GM12878 (cell line): ENCODE measurements at regions not wholly inside any gene's neighbourhood (a gene's known extent, or its start where the extent isn't known, plus 50 kb on each side); places are given as distances from the start of the nearest gene placed in this dataset.

Experiments
- ATAC-seq: fragments of 200-7000 bp; cut with Tn5 transposase; 3 replicates; pipeline ENCODE4 v1.9.1; 2020; ENCODE audit warnings: mild to moderate bottlenecking, moderate library complexity
- BruUV-seq: library from RNA; stranded (reverse); fragments of 400-500 nt; replicated peaks from 2 replicates; lab custom pipeline; 2021; lab: Mats Ljungman, UMichigan
- CTCF ChIA-PET: fragments of 300-600 bp; sonication (Branson Sonifier 250); formaldehyde crosslinking; extraction: SDS; loops from one replicate; lab custom pipeline; 2021; ENCODE audit warnings: inconsistent platforms; lab: Yijun Ruan, JAX
- POLR2A ChIA-PET: fragments of 350-600 bp; formaldehyde crosslinking; extraction: SDS; loops from one replicate; lab custom pipeline; 2021; ENCODE audit warnings: inconsistent platforms; lab: Charles Lee
- RAD21 ChIA-PET: fragments of 300-600 bp; sonication (Branson Sonifier 250); formaldehyde crosslinking; loops from one replicate; lab custom pipeline; 2023; ENCODE audit warnings: antibody characterized with exemption; ENCODE audit not compliant: unreplicated experiment; lab: Charles Lee
- SMC1A ChIA-PET: fragments of 300-600 bp; sonication (Branson Sonifier 250); formaldehyde crosslinking; loops from one replicate; lab custom pipeline; 2023; ENCODE audit not compliant: unreplicated experiment, uncharacterized antibody; lab: Charles Lee
- DNase-seq: peaks from one replicate; pipeline ENCODE4 v3.0.0-alpha.2; 2011; ENCODE audit warnings: low read depth, low spot score
- FAIRE-seq: peaks from 3 replicates; lab custom pipeline; 2011; peaks lifted over from hg19 to GRCh38; lab: Jason Lieb, UNC
- H2AFZ ChIP-seq: 2 replicates; pipeline ENCODE4 v1.6.0; 2011; ENCODE audit warnings: low read depth, low read length, control low read depth; ENCODE audit not compliant: control insufficient read depth
- H3K27ac ChIP-seq: 2 replicates; pipeline ENCODE4 v1.5.1; 2011; ENCODE audit warnings: control low read depth; ENCODE audit not compliant: control insufficient read depth, insufficient read depth
- H3K27me3 ChIP-seq, 2 experiments: replicated peaks in 1 of 2; 2 replicates each; pipeline versions ENCODE4 v1.6.0 to v1.6.1; 2011; ENCODE audit warnings: low read length in 1 of 2; ENCODE audit not compliant: control insufficient read depth in 2 of 2, insufficient read depth in 2 of 2
- H3K36me3 ChIP-seq, 2 experiments: 2 replicates each; pipeline ENCODE4 v1.5.1; 2011; ENCODE audit warnings: low read length in 1 of 2; ENCODE audit not compliant: control insufficient read depth in 2 of 2, insufficient read depth in 2 of 2
- H3K4me1 ChIP-seq: 2 replicates; pipeline ENCODE4 v1.6.1; 2011; ENCODE audit warnings: mild to moderate bottlenecking, low read length, moderate library complexity, mixed read lengths; ENCODE audit not compliant: control insufficient read depth, insufficient read depth
- H3K4me2 ChIP-seq: 2 replicates; pipeline ENCODE4 v1.6.0; 2011; ENCODE audit warnings: control low read depth; ENCODE audit not compliant: control insufficient read depth, insufficient read depth
- H3K4me3 ChIP-seq: fragments of 200-600 bp; sonication (generic); 2 replicates; pipeline ENCODE4 v1.5.1; 2016
- H3K79me2 ChIP-seq: 2 replicates; pipeline ENCODE4 v1.6.0; 2011; ENCODE audit warnings: low read length; ENCODE audit not compliant: control insufficient read depth, insufficient read depth
- H3K9ac ChIP-seq: 2 replicates; pipeline ENCODE4 v1.8.0; 2011; ENCODE audit warnings: low read length, control low read depth, mixed read lengths; ENCODE audit not compliant: control insufficient read depth, insufficient read depth
- H3K9me3 ChIP-seq: replicated peaks from 3 replicates; pipeline ENCODE4 v1.5.1; 2011; ENCODE audit warnings: mild to moderate bottlenecking, low read length; ENCODE audit not compliant: control insufficient read depth, insufficient read depth
- H4K20me1 ChIP-seq: 2 replicates; pipeline ENCODE4 v1.6.0; 2011; ENCODE audit not compliant: control insufficient read depth, insufficient read depth
- BCLAF1 ChIP-seq: fragments of 450-650 bp; IDR thresholded peaks from 2 replicates; pipeline ENCODE4 v1.6.1; 2017; ENCODE audit warnings: antibody characterized with exemption, mild to moderate bottlenecking, moderate library complexity
- CHD4 ChIP-seq: fragments of 200-600 bp; sonication (generic); IDR thresholded peaks from 2 replicates; pipeline ENCODE4 v1.6.1; 2016; ENCODE audit warnings: mild to moderate bottlenecking
- FOXK2 ChIP-seq: fragments of 450-650 bp; IDR thresholded peaks from 2 replicates; pipeline ENCODE4 v1.6.1; 2017; ENCODE audit warnings: mild to moderate bottlenecking, moderate library complexity
- FOXM1 ChIP-seq: IDR thresholded peaks from 2 replicates; pipeline ENCODE4 v1.6.1; 2012; ENCODE audit warnings: low read depth, mild to moderate bottlenecking, inconsistent platforms, low read length, moderate library complexity
- GATAD2B ChIP-seq: fragments of 450-650 bp; conservative IDR thresholded peaks from 2 replicates; pipeline ENCODE4 v1.6.1; 2017; ENCODE audit warnings: low read depth, mild to moderate bottlenecking, moderate library complexity
- HDGF ChIP-seq: fragments of 450-650 bp; IDR thresholded peaks from 2 replicates; pipeline ENCODE4 v1.6.1; 2016; ENCODE audit warnings: antibody characterized with exemption
- JUNB ChIP-seq: IDR thresholded peaks from 2 replicates; pipeline ENCODE4 v1.6.1; 2016; ENCODE audit warnings: antibody characterized with exemption, mild to moderate bottlenecking
- POU2F2 ChIP-seq: IDR thresholded peaks from 3 replicates; pipeline ENCODE4 v1.6.1; 2011; ENCODE audit warnings: low read depth, mild to moderate bottlenecking, low read length, borderline replicate concordance
- RELB ChIP-seq: fragments of 450-650 bp; IDR thresholded peaks from 2 replicates; pipeline ENCODE4 v1.6.1; 2017; ENCODE audit warnings: low read depth, mild to moderate bottlenecking, moderate library complexity
- SKIL ChIP-seq: fragments of 450-650 bp; IDR thresholded peaks from 2 replicates; pipeline ENCODE4 v1.6.1; 2017; ENCODE audit warnings: mild to moderate bottlenecking, low read depth, inconsistent platforms; ENCODE audit not compliant: poor library complexity, severe bottlenecking
- STAT3 ChIP-seq: IDR thresholded peaks from 2 replicates; pipeline ENCODE4 v1.6.1; 2011; ENCODE audit warnings: low read depth, low read length, improper control_type of control experiment
- WRNIP1 ChIP-seq: IDR thresholded peaks from 2 replicates; pipeline ENCODE4 v1.6.1; 2011; ENCODE audit warnings: low read depth, low read length, improper control_type of control experiment, borderline replicate concordance
- WGBS: methylation state at CpG from one replicate; pipeline ENCODE4 v1.1.6; 2016; ENCODE audit warnings: low lambda C conversion rate; ENCODE audit not compliant: insufficient replicate concordance, insufficient coverage; ENCODE audit errors: missing lambda C conversion rate; 5-methylcytosine and 5-hydroxymethylcytosine counted together
- in situ Hi-C: fragments of 300-500 bp; cut with MboI; formaldehyde crosslinking; loops from 9 replicates; pipeline ENCODE4 v1.14.3; 2018; ENCODE audit warnings: mixed read lengths
- intact Hi-C: fragments of 100-400 bp; cut with micrococcal nuclease; formaldehyde crosslinking; loops from one replicate; pipeline ENCODE4 v1.14.2; 2022; ENCODE audit not compliant: unreplicated experiment
- TF ChIP-seq, protein P1 (sequence below): IDR thresholded peaks from 2 replicates; pipeline ENCODE4 v1.6.1; 2011; ENCODE audit warnings: borderline replicate concordance, low read depth, mild to moderate bottlenecking, moderate library complexity, mixed read lengths, low read length; ENCODE audit not compliant: insufficient read depth; ENCODE audit errors: extremely low read length

- no peak for TF ChIP-seq WRNIP1
These were observed 207.7 kb downstream of the HS3ST3A1 start (continued) for GRCh38 chr17:13393841-13394710.

DNA sequence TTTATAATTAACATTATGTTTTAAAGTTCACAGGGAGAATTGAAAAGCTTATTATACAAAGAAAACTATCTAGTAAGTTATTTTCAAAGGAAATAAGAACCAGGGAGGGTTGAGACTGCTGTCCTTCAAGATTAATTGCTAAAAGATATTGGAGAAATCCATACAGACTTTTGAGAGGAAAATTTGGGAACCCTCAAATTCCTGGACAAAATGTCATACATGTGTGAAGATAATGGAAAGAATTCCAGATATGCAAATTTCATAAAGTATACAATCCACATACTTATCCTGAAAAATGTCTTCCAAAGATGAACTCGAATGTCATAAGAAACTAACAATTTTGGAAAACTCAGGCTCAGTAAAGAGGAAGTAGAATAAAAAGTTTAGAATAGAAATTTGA is 213.8 kb downstream of the HS3ST3A1 start:
- intact Hi-C loops = no loop called here
- TF ChIP-seq POU2F2 = no peak
- no peak for TF ChIP-seq JUNB
- TF ChIP-seq RELB = no peak
- TF ChIP-seq SKIL = no peak
- no peak for TF ChIP-seq CHD4
- no peak for TF ChIP-seq HDGF
- TF ChIP-seq BCLAF1 = no peak
- TF ChIP-seq FOXM1 = no peak
- TF ChIP-seq, protein P1, sequence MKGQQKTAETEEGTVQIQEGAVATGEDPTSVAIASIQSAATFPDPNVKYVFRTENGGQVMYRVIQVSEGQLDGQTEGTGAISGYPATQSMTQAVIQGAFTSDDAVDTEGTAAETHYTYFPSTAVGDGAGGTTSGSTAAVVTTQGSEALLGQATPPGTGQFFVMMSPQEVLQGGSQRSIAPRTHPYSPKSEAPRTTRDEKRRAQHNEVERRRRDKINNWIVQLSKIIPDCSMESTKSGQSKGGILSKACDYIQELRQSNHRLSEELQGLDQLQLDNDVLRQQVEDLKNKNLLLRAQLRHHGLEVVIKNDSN = no peak
- no peak for TF ChIP-seq GATAD2B
- no peak for TF ChIP-seq STAT3
- no peak for TF ChIP-seq FOXK2

More for the DNA sequence above, 213.8 kb downstream of the HS3ST3A1 start:
- Histone ChIP-seq H3K27ac (no peak overlapping the region), H3K79me2 (no peaks in the 10 kb centered on the region), H3K27me3 (no peaks in the 10 kb centered on the region), H3K9ac (no peak overlapping the region), H3K4me2 (no peak overlapping the region), H3K9me3 (no peaks in the 10 kb centered on the region; the same call in 2 of the 3 replicates), H4K20me1 (no peaks in the 10 kb centered on the region), H3K36me3 (no peaks in the 10 kb centered on the region), H2AFZ (no peak overlapping the region), H3K4me3 (no peak overlapping the region), H3K4me1 (no peaks in the 10 kb centered on the region)
- in situ Hi-C loops = no loop called here
- SMC1A ChIA-PET = interaction anchor here (1.1 to 1.5 kb wide), 2 partner anchors 10 to 14 kb away, joined by 3 to 5 read pairs; no protein-coding TSS in a partner anchor
- 0% methylated on average over 1 of the region's 1 CpG for WGBS
- CTCF ChIA-PET = no interaction called here
- RAD21 ChIA-PET = no interaction called here
- no peak for DNase-seq
- no TSS peak for BruUV-seq
- POLR2A ChIA-PET = interaction anchor here (0.6 kb wide), 1 partner anchor 24 kb away, joined by 3 read pairs; no protein-coding TSS in a partner anchor
- no peak for FAIRE-seq
- no peak for ATAC-seq
